HepG2 (cell line): ENCODE measurements at regions not wholly inside any gene's neighbourhood (a gene's known extent, or its start where the extent isn't known, plus 50 kb on each side); places are given as distances from the start of the nearest gene placed in this dataset.

Experiments
- AFF4 ChIP-seq: sonication (generic); formaldehyde crosslinking; IDR thresholded peaks from 2 replicates; pipeline ENCODE4 v1.4.0; 2020; ENCODE audit warnings: missing genetic modification reagents
- CREM ChIP-seq, 2 experiments: sonication (generic) in 1 of 2; formaldehyde crosslinking in 1 of 2; IDR thresholded peaks; 2 replicates each; pipeline versions ENCODE4 v1.4.0 to v1.6.1; 2016 to 2020; ENCODE audit warnings: antibody characterized with exemption in 1 of 2, mild to moderate bottlenecking in 1 of 2, missing genetic modification reagents in 1 of 2
- CTCF ChIP-seq: sonication (generic); formaldehyde crosslinking; IDR thresholded peaks from 2 replicates; pipeline ENCODE4 v1.5.0; 2020; ENCODE audit warnings: mild to moderate bottlenecking, missing genetic modification reagents, moderate library complexity
- NR2C2 ChIP-seq: sonication (generic); formaldehyde crosslinking; IDR thresholded peaks from 2 replicates; pipeline ENCODE4 v1.4.0; 2020; ENCODE audit warnings: missing genetic modification reagents, mild to moderate bottlenecking, moderate library complexity, borderline replicate concordance
- PAF1 ChIP-seq: IDR thresholded peaks from 2 replicates; pipeline ENCODE4 v1.6.1; 2016; ENCODE audit warnings: missing genetic modification reagents, missing compliant biosample characterization
- PHF8 ChIP-seq: sonication (generic); formaldehyde crosslinking; IDR thresholded peaks from 2 replicates; pipeline ENCODE4 v1.5.0; 2020; ENCODE audit warnings: missing genetic modification reagents
- SETDB1 ChIP-seq: sonication (generic); formaldehyde crosslinking; IDR thresholded peaks from 2 replicates; pipeline ENCODE4 v1.5.1; 2020; ENCODE audit warnings: missing genetic modification reagents, mild to moderate bottlenecking, borderline replicate concordance
- TERF1 ChIP-seq: sonication (generic); formaldehyde crosslinking; IDR thresholded peaks from 2 replicates; pipeline ENCODE4 v1.8.0; 2022; ENCODE audit warnings: mild to moderate bottlenecking, missing genetic modification reagents, moderate library complexity
- ZNF121 ChIP-seq: sonication (generic); formaldehyde crosslinking; IDR thresholded peaks from 2 replicates; pipeline ENCODE4 v1.5.0; 2020; ENCODE audit warnings: mild to moderate bottlenecking, missing genetic modification reagents
- ZNF460 ChIP-seq: sonication (generic); formaldehyde crosslinking; IDR thresholded peaks from 2 replicates; pipeline ENCODE4 v1.5.1; 2020; ENCODE audit warnings: missing genetic modification reagents, mild to moderate bottlenecking, borderline replicate concordance
- ZNF709 ChIP-seq: sonication (generic); formaldehyde crosslinking; IDR thresholded peaks from 2 replicates; pipeline ENCODE4 v1.5.0; 2020; ENCODE audit warnings: mild to moderate bottlenecking, missing genetic modification reagents
- ZSCAN12 ChIP-seq: sonication (generic); formaldehyde crosslinking; IDR thresholded peaks from 2 replicates; pipeline ENCODE4 v1.9.0; 2021; ENCODE audit warnings: mild to moderate bottlenecking, missing genetic modification reagents
- ZSCAN20 ChIP-seq: sonication (generic); formaldehyde crosslinking; IDR thresholded peaks from 2 replicates; pipeline ENCODE4 v1.4.0; 2020; ENCODE audit warnings: missing genetic modification reagents, mild to moderate bottlenecking, borderline replicate concordance
- ZSCAN29 ChIP-seq: sonication (generic); formaldehyde crosslinking; conservative IDR thresholded peaks from 2 replicates; pipeline ENCODE4 v1.4.0; 2020; ENCODE audit warnings: mild to moderate bottlenecking, missing genetic modification reagents

- TF ChIP-seq ZSCAN12 (CRISPR knock-in tag) (no peak), NR2C2 (CRISPR knock-in tag) (no peak), PHF8 (CRISPR knock-in tag) (no peak), SETDB1 (CRISPR knock-in tag) (no peak), AFF4 (CRISPR knock-in tag) (no peak), CREM (IDR thresholded peaks at IDR 0.05) (no peak), CREM (CRISPR knock-in tag; IDR thresholded peaks at IDR 0.05) (no peak), PAF1 (CRISPR knock-in tag) (no peak), ZNF460 (CRISPR knock-in tag) (no peak), TERF1 (CRISPR knock-in tag) (no peak), ZSCAN20 (CRISPR knock-in tag) (no peak), ZNF121 (CRISPR knock-in tag) (no peak), CTCF (CRISPR knock-in tag) (no peak), ZNF709 (no peak), ZSCAN29 (no peak)
Measured at GRCh38 chr3:66593978-66594377, 93.2 kb upstream of the LRIG1 start.
